ENCODE measurements at regions not wholly inside any gene's neighbourhood (a gene's known extent, or its start where the extent isn't known, plus 50 kb on each side); places are given as distances from the start of the nearest gene placed in this dataset.

DNA sequence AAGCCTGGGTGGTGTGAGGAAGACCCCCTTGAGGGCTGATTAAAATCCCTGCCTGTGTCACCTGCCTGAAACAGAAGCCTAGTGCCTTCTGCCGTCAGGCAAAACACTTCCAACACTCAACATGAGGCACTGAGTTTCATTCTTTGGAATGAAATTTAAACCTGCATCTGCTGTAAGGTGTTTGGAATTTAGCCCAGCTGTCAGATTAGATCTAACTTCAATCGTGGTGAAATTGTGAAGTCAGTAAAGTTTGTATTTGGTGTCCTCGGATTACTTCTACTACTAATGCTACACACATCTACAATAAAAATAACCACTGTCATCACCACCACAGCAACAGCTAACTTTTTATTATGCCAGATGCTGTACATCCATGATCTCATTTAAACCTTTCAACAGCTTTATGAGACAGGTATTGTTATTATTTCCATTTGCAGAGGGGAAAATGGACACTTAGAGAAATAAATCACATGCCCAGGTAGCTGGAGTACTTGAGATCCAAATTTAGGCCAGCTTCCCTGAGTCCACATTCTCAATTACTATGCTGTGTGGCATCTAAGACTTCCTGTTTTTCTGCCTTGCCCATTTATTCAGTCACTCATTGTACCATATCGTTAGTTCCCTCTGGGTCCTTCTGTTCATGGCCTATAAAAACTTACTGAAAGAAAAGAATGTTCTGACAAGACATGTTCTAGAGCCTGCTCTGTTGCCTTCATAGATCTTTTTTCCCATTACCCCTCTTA lies 98.2 kb upstream of the GCFC2 start:
- no peak for TF ChIP-seq EZH2 (IDR thresholded peaks at IDR 0.05; ENCODE audit: insufficient read depth, poor library complexity, severe bottlenecking)
- TF ChIP-seq EZH2phosphoT487 (IDR thresholded peaks at IDR 0.05; ENCODE audit: insufficient read depth, low read depth): no peak

Measured in GM23248 (cell line).